Breast epithelium (tissue), 4 donors: ENCODE measurements at regions not wholly inside any gene's neighbourhood (a gene's known extent, or its start where the extent isn't known, plus 50 kb on each side); places are given as distances from the start of the nearest gene placed in this dataset.
"Not testable (repeated sequence)": the region's sequence is repeated elsewhere in the genome, so short reads cannot be mapped to it uniquely, and the experiment has no call there.

Experiments used
- DNase-seq, 2 donors: peaks; one replicate each; pipeline ENCODE4 v3.0.0-alpha.2; 2019; ENCODE audit warnings: low spot score in 2 of 2
- H3K27ac ChIP-seq, 2 donors: fragments of 200-600 bp; sonication (generic) in 1 of 2; one replicate each; pipeline ENCODE4 v1.5.1; 2016 to 2019; ENCODE audit warnings: mild to moderate bottlenecking in 1 of 2
- H3K27me3 ChIP-seq, 2 donors: fragments of 200-600 bp; sonication (generic) in 1 of 2; one replicate each; pipeline versions ENCODE4 v1.5.1 to v1.6.0; 2017 to 2019; ENCODE audit warnings: control low read depth in 1 of 2, mild to moderate bottlenecking in 1 of 2
- H3K36me3 ChIP-seq: fragments of 200-600 bp; one replicate; pipeline ENCODE4 v1.5.1; 2019
- H3K4me1 ChIP-seq, 2 donors: fragments of 200-600 bp; sonication (generic); one replicate each; pipeline ENCODE4 v1.5.1; 2016 to 2019; ENCODE audit warnings: control low read depth in 1 of 2
- H3K4me3 ChIP-seq, 3 donors: fragments of 200-600 bp; sonication (generic); 1 replicate in 2 of 3; 2 replicates in 1 of 3; pipeline ENCODE4 v1.5.1; 2016 to 2019; ENCODE audit warnings: mild to moderate bottlenecking in 3 of 3, moderate library complexity in 2 of 3
- H3K9me3 ChIP-seq, 2 donors: fragments of 200-600 bp; sonication (generic) in 1 of 2; one replicate each; pipeline ENCODE4 v1.5.1; 2016 to 2019; ENCODE audit warnings: control low read depth in 1 of 2
- POLR2A ChIP-seq: fragments of 450-650 bp; IDR thresholded peaks from one replicate; pipeline ENCODE4 v1.6.1; 2016; ENCODE audit warnings: antibody characterized with exemption, mild to moderate bottlenecking, moderate library complexity
- POLR2AphosphoS5 ChIP-seq, 3 donors: sonication (generic); formaldehyde crosslinking; IDR thresholded peaks; one replicate each; pipeline ENCODE4 v1.6.1; 2017; ENCODE audit warnings: antibody characterized with exemption in 3 of 3
- intact Hi-C: fragments of 100-400 bp; cut with DNase I; formaldehyde crosslinking; loops from one replicate; pipeline ENCODE4 v1.15.1; 2023; ENCODE audit warnings: low total_unique reads
- TF ChIP-seq, protein P1 (sequence below), 3 donors: fragments of 450-650 bp; IDR thresholded peaks; one replicate each; pipeline ENCODE4 v1.5.1; 2016 to 2017; ENCODE audit warnings: antibody characterized with exemption in 3 of 3, mild to moderate bottlenecking in 3 of 3, moderate library complexity in 3 of 3

GRCh38 chr10:120789303-120790203 is 61.6 kb upstream of the WDR11 start:
- H3K36me3 ChIP-seq = no peaks in the 10 kb centered on the region
- no peak for DNase-seq
- intact Hi-C loops = loop anchor here (5.0 kb wide), 1 partner anchor 323 kb away; no protein-coding TSS in a partner anchor
- no peaks in the 10 kb centered on the region for H3K9me3 ChIP-seq
- H3K4me1 ChIP-seq = no peaks in the 10 kb centered on the region
- no peak overlapping the region for H3K4me3 ChIP-seq
- H3K27ac ChIP-seq = no peak overlapping the region
- H3K27me3 ChIP-seq = no peaks in the 10 kb centered on the region
- no peak for TF ChIP-seq POLR2AphosphoS5 (IDR thresholded peaks at IDR 0.05)
- no peak for TF ChIP-seq POLR2A
- TF ChIP-seq, protein P1, sequence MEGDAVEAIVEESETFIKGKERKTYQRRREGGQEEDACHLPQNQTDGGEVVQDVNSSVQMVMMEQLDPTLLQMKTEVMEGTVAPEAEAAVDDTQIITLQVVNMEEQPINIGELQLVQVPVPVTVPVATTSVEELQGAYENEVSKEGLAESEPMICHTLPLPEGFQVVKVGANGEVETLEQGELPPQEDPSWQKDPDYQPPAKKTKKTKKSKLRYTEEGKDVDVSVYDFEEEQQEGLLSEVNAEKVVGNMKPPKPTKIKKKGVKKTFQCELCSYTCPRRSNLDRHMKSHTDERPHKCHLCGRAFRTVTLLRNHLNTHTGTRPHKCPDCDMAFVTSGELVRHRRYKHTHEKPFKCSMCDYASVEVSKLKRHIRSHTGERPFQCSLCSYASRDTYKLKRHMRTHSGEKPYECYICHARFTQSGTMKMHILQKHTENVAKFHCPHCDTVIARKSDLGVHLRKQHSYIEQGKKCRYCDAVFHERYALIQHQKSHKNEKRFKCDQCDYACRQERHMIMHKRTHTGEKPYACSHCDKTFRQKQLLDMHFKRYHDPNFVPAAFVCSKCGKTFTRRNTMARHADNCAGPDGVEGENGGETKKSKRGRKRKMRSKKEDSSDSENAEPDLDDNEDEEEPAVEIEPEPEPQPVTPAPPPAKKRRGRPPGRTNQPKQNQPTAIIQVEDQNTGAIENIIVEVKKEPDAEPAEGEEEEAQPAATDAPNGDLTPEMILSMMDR (IDR thresholded peaks at IDR 0.05) = no peak

- no peak for DNase-seq
- Histone ChIP-seq H3K27me3 (no peaks in the 10 kb centered on the region), H3K4me3 (no peak overlapping the region), H3K36me3 (no peaks in the 10 kb centered on the region), H3K27ac (no peak overlapping the region), H3K9me3 (no peaks in the 10 kb centered on the region), H3K4me1 (no peaks in the 10 kb centered on the region)
- TF ChIP-seq, protein P1 (IDR thresholded peaks at IDR 0.05) = no peak
- TF ChIP-seq POLR2AphosphoS5 (IDR thresholded peaks at IDR 0.05) = no peak
- TF ChIP-seq POLR2A = no peak
- intact Hi-C loops = loop anchor here (5.0 kb wide), 1 partner anchor 321 kb away; no protein-coding TSS in a partner anchor
These were observed 59.8 kb upstream of the WDR11 start for GRCh38 chr10:120791316-120791715.

- Histone ChIP-seq H3K9me3 (no peaks in the 10 kb centered on the region), H3K4me3 (no peak overlapping the region), H3K4me1 (no peaks in the 10 kb centered on the region), H3K36me3 (no peaks in the 10 kb centered on the region), H3K27me3 (no peaks in the 10 kb centered on the region), H3K27ac (no peak overlapping the region)
- TF ChIP-seq POLR2AphosphoS5 (IDR thresholded peaks at IDR 0.05) (no peak), POLR2A (no peak)
- TF ChIP-seq, protein P1 (IDR thresholded peaks at IDR 0.05) = no peak
- intact Hi-C loops = loop anchor here (5.0 kb wide), 1 partner anchor 319 kb away; no protein-coding TSS in a partner anchor
- DNase-seq = no peak
These were observed 58.1 kb upstream of the WDR11 start for GRCh38 chr10:120793088-120793487.

DNA sequence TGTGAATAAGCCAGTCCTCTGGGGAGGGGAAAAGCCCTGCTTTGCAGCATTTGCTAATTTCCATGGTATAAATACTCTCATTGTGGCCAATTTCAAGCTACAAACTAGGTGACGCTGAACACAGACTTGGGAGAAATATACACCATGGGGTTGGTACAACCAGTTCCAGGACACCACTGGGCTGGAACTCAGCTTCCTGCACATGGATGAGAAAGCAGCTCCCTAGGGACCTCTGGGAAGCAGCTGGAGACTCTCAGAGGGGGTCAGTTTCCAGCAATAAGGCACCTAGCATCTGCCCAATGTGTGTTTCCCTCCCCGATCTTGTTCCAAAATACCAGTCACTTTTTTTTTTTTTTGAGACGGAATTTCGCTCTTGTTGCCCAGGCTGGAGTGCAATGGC is 56.8 kb upstream of the WDR11 start:
- TF ChIP-seq POLR2A = no peak
- TF ChIP-seq, protein P1 (IDR thresholded peaks at IDR 0.05) = no peak
- TF ChIP-seq POLR2AphosphoS5 (IDR thresholded peaks at IDR 0.05) = no peak
- no peak overlapping the region for H3K27ac ChIP-seq
- no peak for DNase-seq

DNA sequence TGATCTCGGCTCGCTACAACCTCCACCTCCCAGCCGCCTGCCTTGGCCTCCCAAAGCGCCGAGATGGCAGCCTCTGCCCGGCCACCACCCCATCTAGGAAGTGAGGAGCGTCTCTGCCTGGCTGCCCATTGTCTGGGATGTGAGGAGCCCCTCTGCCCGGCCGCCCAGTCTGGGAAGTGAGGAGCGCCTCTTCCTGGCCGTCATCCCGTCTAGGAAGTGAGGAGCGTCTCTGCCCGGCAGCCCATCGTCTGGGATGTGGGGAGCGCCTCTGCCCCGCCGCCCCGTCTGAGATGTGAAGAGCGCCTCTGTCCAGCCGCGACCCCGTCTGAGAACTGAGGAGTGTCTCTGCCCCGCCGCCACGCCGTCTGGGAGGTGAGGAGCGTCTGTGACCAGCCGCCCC is 52.9 kb upstream of the WDR11 start:
- H3K9me3 ChIP-seq = not testable (repeated sequence)

More for the DNA sequence above, 56.8 kb upstream of the WDR11 start:
- Histone ChIP-seq H3K9me3 (no peaks in the 10 kb centered on the region), H3K4me1 (no peaks in the 10 kb centered on the region), H3K4me3 (no peak overlapping the region), H3K36me3 (no peaks in the 10 kb centered on the region), H3K27me3 (no peaks in the 10 kb centered on the region)
- intact Hi-C loops = loop anchor here (5.0 kb wide), 1 partner anchor 318 kb away; no protein-coding TSS in a partner anchor

More for the DNA sequence above, 52.9 kb upstream of the WDR11 start:
- DNase-seq, intact Hi-C loops, H3K27ac ChIP-seq, H3K4me3 ChIP-seq, H3K4me1 ChIP-seq, H3K27me3 ChIP-seq, H3K36me3 ChIP-seq: not testable (repeated sequence)
